Activated naive CD4-positive, alpha-beta T cell treated with anti-CD3 and anti-CD28 coated beads, Interleukin-2, amount 10 ng/mL, durations not matched to agents 7 days and 5 days (primary cell): ENCODE measurements at regions not wholly inside any gene's neighbourhood (a gene's known extent, or its start where the extent isn't known, plus 50 kb on each side); places are given as distances from the start of the nearest gene placed in this dataset.

ENCODE experiments used
- CTCF ChIA-PET: fragments of 350-600 bp; sonication (Branson Sonifier 250); formaldehyde crosslinking; loops from one replicate; lab custom pipeline; 2021; ENCODE audit warnings: antibody characterized with exemption; lab: Charles Lee
- DNase-seq: peaks from one replicate; pipeline ENCODE4 v3.0.0-alpha.2; 2020
- H3K27ac Mint-ChIP-seq: one replicate; pipeline ENCODE4 v1.8.0; 2021; ENCODE audit warnings: mild to moderate bottlenecking, moderate library complexity, mixed read lengths
- H3K27me3 Mint-ChIP-seq: one replicate; pipeline ENCODE4 v1.8.0; 2021; ENCODE audit warnings: mild to moderate bottlenecking, mixed read lengths
- H3K36me3 Mint-ChIP-seq: one replicate; pipeline ENCODE4 v1.8.0; 2021; ENCODE audit warnings: mixed read lengths
- H3K4me1 Mint-ChIP-seq: one replicate; pipeline ENCODE4 v1.8.0; 2021; ENCODE audit warnings: mixed read lengths
- H3K4me3 Mint-ChIP-seq: one replicate; pipeline ENCODE4 v1.8.0; 2021; ENCODE audit warnings: mild to moderate bottlenecking, moderate library complexity, mixed read lengths
- H3K9me3 Mint-ChIP-seq: one replicate; pipeline ENCODE4 v1.8.0; 2021; ENCODE audit warnings: mixed read lengths

GRCh38 chr15:62469874-62470688 is 305.0 kb upstream of the C2CD4B start:
- no peaks in the 10 kb centered on the region for H3K4me1 Mint-ChIP-seq
- no peaks in the 10 kb centered on the region for H3K27me3 Mint-ChIP-seq
- CTCF ChIA-PET = no interaction called here
- H3K4me3 Mint-ChIP-seq = no peak overlapping the region
- H3K36me3 Mint-ChIP-seq = no peaks in the 10 kb centered on the region
- DNase-seq = no peak
- H3K27ac Mint-ChIP-seq = no peak overlapping the region
- H3K9me3 Mint-ChIP-seq = no peaks in the 10 kb centered on the region

- no peaks in the 10 kb centered on the region for H3K4me1 Mint-ChIP-seq
- H3K36me3 Mint-ChIP-seq = no peaks in the 10 kb centered on the region
Measured at GRCh38 chr15:62472616-62473299, 307.7 kb upstream of the C2CD4B start.

GRCh38 chr15:62474021-62474770 is 309.1 kb upstream of the C2CD4B start:
- CTCF ChIA-PET = no interaction called here
- no peak for DNase-seq
- no peaks in the 10 kb centered on the region for H3K4me1 Mint-ChIP-seq
- H3K36me3 Mint-ChIP-seq = no peaks in the 10 kb centered on the region
- H3K9me3 Mint-ChIP-seq = no peaks in the 10 kb centered on the region
- H3K27ac Mint-ChIP-seq = no peak overlapping the region
- H3K27me3 Mint-ChIP-seq = peaks cover 5% of the 10 kb centered on the region
- no peak overlapping the region for H3K4me3 Mint-ChIP-seq

More at GRCh38 chr15:62472616-62473299, 307.7 kb upstream of the C2CD4B start:
- Mint-ChIP-seq H3K27me3 (peaks cover 5% of the 10 kb centered on the region), H3K27ac (no peak overlapping the region), H3K4me3 (no peak overlapping the region), H3K9me3 (no peaks in the 10 kb centered on the region)
- CTCF ChIA-PET = no interaction called here
- DNase-seq = no peak

GRCh38 chr15:62474771-62475124 is 309.7 kb upstream of the C2CD4B start:
- H3K27ac Mint-ChIP-seq = no peak overlapping the region
- H3K4me1 Mint-ChIP-seq = no peaks in the 10 kb centered on the region
- no peaks in the 10 kb centered on the region for H3K36me3 Mint-ChIP-seq
- DNase-seq = no peak
- H3K27me3 Mint-ChIP-seq = peaks cover 5% of the 10 kb centered on the region
- H3K9me3 Mint-ChIP-seq = no peaks in the 10 kb centered on the region
- CTCF ChIA-PET = no interaction called here
- no peak overlapping the region for H3K4me3 Mint-ChIP-seq

- Mint-ChIP-seq H3K4me3 (no peak overlapping the region), H3K9me3 (no peaks in the 10 kb centered on the region), H3K4me1 (no peaks in the 10 kb centered on the region), H3K27ac (no peak overlapping the region), H3K27me3 (peaks cover 5% of the 10 kb centered on the region), H3K36me3 (no peaks in the 10 kb centered on the region)
- no peak for DNase-seq
- CTCF ChIA-PET = no interaction called here
Measured at GRCh38 chr15:62475591-62475990, 310.5 kb upstream of the C2CD4B start.

DNA sequence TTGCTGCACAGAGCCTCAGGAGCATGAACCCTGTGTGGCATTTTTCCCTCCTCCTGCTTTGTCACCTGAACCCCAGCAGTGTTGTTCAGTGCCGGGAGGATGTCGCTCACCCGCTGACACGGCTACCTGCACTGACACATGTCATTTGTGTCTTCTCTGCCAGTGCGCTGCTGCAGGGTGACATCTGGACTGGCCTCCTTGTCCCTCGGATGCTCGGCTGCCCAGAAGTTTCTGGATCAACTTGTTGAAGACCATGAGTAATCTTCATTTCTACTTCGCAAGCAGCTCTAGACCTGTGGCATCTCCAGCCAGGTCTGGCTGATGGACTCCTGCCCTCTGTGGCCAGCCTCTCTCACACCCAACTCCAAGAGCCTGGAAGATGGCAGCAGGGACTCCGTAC is 311.1 kb upstream of the C2CD4B start:
- no peaks in the 10 kb centered on the region for H3K9me3 Mint-ChIP-seq
- H3K27ac Mint-ChIP-seq = no peak overlapping the region
- peaks cover 5% of the 10 kb centered on the region for H3K27me3 Mint-ChIP-seq
- CTCF ChIA-PET = no interaction called here
- DNase-seq = no peak
- no peak overlapping the region for H3K4me3 Mint-ChIP-seq
- H3K4me1 Mint-ChIP-seq = no peaks in the 10 kb centered on the region
- no peaks in the 10 kb centered on the region for H3K36me3 Mint-ChIP-seq

- H3K4me1 Mint-ChIP-seq = no peaks in the 10 kb centered on the region
- CTCF ChIA-PET = no interaction called here
Measured at GRCh38 chr15:62477929-62478328, 312.8 kb upstream of the C2CD4B start.

DNA sequence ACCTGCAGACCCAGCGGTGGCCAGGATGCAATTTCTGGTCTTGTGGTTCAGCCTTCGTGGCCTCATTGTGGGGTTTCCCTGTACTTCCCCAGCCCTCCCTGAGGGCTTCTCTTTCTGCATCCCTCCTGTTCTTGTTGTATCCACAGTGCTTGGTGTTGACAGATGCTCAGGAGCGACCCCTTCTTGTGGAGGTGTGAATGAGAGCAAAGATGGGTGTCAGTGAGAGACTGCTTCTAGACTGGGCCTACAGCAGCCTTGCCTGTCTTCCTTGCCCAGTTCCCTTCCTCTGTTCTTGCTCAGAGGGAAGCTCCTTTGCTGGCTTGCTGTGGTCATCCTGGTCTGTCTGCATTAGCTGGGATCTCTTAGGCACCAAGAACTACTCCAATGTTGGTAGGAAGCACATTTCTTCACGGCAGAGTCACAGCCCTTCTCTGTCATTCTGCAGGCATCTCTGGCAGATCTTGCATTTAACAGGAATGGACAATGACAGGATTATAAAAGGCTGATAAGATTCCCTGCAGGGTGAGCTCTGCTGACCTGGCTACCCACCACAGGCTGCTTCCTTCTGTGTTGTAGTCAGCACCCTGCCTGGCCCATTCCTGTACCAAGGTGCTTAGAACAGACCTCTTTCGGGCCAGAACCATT is 317.8 kb upstream of the C2CD4B start:
- peaks cover 6% of the 10 kb centered on the region for H3K27me3 Mint-ChIP-seq
- CTCF ChIA-PET = no interaction called here
- no peaks in the 10 kb centered on the region for H3K36me3 Mint-ChIP-seq
- no peaks in the 10 kb centered on the region for H3K4me1 Mint-ChIP-seq
- DNase-seq = peak; percentile 23
- H3K4me3 Mint-ChIP-seq = no peak overlapping the region
- H3K27ac Mint-ChIP-seq = no peak overlapping the region
- H3K9me3 Mint-ChIP-seq = no peaks in the 10 kb centered on the region

More at GRCh38 chr15:62477929-62478328, 312.8 kb upstream of the C2CD4B start:
- H3K27ac Mint-ChIP-seq = no peak overlapping the region
- no peak overlapping the region for H3K4me3 Mint-ChIP-seq
- peaks cover 5% of the 10 kb centered on the region for H3K27me3 Mint-ChIP-seq
- no peaks in the 10 kb centered on the region for H3K9me3 Mint-ChIP-seq
- H3K36me3 Mint-ChIP-seq = no peaks in the 10 kb centered on the region
- DNase-seq = no peak

GRCh38 chr15:62483814-62484213 is 318.7 kb upstream of the C2CD4B start:
- DNase-seq = no peak

DNA sequence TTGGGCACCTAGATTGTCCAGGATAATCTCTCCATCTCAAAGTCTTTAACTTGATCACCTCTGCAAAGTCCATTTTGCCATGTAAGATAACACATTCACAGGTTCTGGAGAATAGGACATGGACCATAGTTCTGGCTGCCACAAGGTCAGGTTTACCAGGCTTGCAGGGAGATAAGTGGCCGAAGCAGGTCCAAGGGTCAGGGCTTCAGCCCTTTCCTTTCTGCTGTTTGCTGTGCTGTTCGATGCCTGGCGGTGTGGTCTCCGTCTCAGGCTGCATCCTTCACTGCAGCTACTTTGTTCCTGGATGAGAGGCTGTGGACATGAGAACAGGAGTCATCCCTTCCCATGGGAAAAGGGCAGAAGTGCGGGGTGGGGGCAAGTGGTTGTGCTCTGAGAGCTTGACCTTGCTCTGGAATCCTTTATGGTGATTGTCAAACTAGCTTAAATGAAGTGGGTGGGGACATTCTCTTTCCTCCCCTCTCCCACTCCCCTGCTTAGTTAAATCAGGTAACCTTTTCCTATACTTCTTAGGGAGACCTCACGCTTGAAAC is 320.2 kb upstream of the C2CD4B start:
- Mint-ChIP-seq H3K4me3 (no peak overlapping the region), H3K9me3 (no peaks in the 10 kb centered on the region), H3K27ac (no peak overlapping the region), H3K4me1 (no peaks in the 10 kb centered on the region), H3K36me3 (no peaks in the 10 kb centered on the region), H3K27me3 (peaks cover 6% of the 10 kb centered on the region)
- CTCF ChIA-PET = interaction anchor here (0.6 kb wide), 1 partner anchor 335 kb away, joined by 3 read pairs; no protein-coding TSS in a partner anchor
- no peak for DNase-seq

More at GRCh38 chr15:62483814-62484213, 318.7 kb upstream of the C2CD4B start:
- Mint-ChIP-seq H3K4me3 (no peak overlapping the region), H3K27ac (no peak overlapping the region), H3K4me1 (no peaks in the 10 kb centered on the region), H3K9me3 (no peaks in the 10 kb centered on the region), H3K36me3 (no peaks in the 10 kb centered on the region), H3K27me3 (peaks cover 6% of the 10 kb centered on the region)
- CTCF ChIA-PET = no interaction called here

GRCh38 chr15:62486041-62486440 is 321.0 kb upstream of the C2CD4B start:
- no peaks in the 10 kb centered on the region for H3K9me3 Mint-ChIP-seq
- CTCF ChIA-PET = no interaction called here
- H3K36me3 Mint-ChIP-seq = no peaks in the 10 kb centered on the region
- H3K27ac Mint-ChIP-seq = no peak overlapping the region
- peaks cover 6% of the 10 kb centered on the region for H3K27me3 Mint-ChIP-seq
- no peak overlapping the region for H3K4me3 Mint-ChIP-seq
- DNase-seq = no peak
- H3K4me1 Mint-ChIP-seq = no peaks in the 10 kb centered on the region

GRCh38 chr15:62488387-62488786 is 323.3 kb upstream of the C2CD4B start:
- no peaks in the 10 kb centered on the region for H3K36me3 Mint-ChIP-seq
- no peak for DNase-seq
- peaks cover 11% of the 10 kb centered on the region for H3K27me3 Mint-ChIP-seq
- no peak overlapping the region for H3K4me3 Mint-ChIP-seq
- CTCF ChIA-PET = no interaction called here
- no peak overlapping the region for H3K27ac Mint-ChIP-seq
- no peaks in the 10 kb centered on the region for H3K9me3 Mint-ChIP-seq
- no peaks in the 10 kb centered on the region for H3K4me1 Mint-ChIP-seq

DNA sequence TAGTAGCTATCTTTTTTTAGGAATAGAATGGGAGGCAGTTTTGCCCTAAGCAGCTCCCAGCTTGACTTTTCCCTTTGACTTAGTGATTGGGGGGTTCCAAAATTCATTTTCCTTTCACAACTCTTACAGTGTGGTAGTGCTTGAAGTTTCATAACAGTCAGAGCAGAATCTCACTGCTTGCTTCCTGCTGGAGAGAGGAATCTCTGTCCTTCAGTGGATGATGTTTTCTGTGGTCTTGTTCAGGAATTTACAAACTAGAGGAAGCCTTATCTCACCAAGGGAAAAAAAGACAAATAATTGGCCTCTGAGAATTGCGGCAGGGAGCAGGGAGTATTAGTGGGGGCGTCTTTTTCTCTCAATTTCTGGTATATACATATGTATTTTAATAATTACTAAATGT is 326.6 kb upstream of the C2CD4B start:
- Mint-ChIP-seq H3K4me3 (no peak overlapping the region), H3K27me3 (peaks cover 5% of the 10 kb centered on the region), H3K9me3 (no peaks in the 10 kb centered on the region), H3K4me1 (no peaks in the 10 kb centered on the region), H3K36me3 (no peaks in the 10 kb centered on the region), H3K27ac (no peak overlapping the region)
- CTCF ChIA-PET = no interaction called here
- DNase-seq = no peak

GRCh38 chr15:62492900-62493299 is 327.8 kb upstream of the C2CD4B start:
- DNase-seq = no peak
- H3K9me3 Mint-ChIP-seq = no peaks in the 10 kb centered on the region
- peaks cover 5% of the 10 kb centered on the region for H3K27me3 Mint-ChIP-seq
- no peaks in the 10 kb centered on the region for H3K4me1 Mint-ChIP-seq
- H3K36me3 Mint-ChIP-seq = no peaks in the 10 kb centered on the region
- H3K4me3 Mint-ChIP-seq = no peak overlapping the region
- H3K27ac Mint-ChIP-seq = no peak overlapping the region
- CTCF ChIA-PET = no interaction called here
